Mammary epithelial cell (primary cell): ENCODE measurements at regions not wholly inside any gene's neighbourhood (a gene's known extent, or its start where the extent isn't known, plus 50 kb on each side); places are given as distances from the start of the nearest gene placed in this dataset.

Experiments used
- EZH2 ChIP-seq: IDR thresholded peaks from 2 replicates; pipeline ENCODE4 v1.6.1; 2012; ENCODE audit warnings: low read length, inconsistent platforms, borderline replicate concordance
- TF ChIP-seq, protein P1 (sequence below), 2 donors: IDR thresholded peaks in 1 of 2; conservative IDR thresholded peaks in 1 of 2; 2 replicates each; pipeline ENCODE4 v1.5.1; 2011 to 2012; ENCODE audit warnings: inconsistent platforms in 2 of 2, low read length in 2 of 2, mild to moderate bottlenecking in 2 of 2, control low read depth in 1 of 2, low read depth in 1 of 2; ENCODE audit not compliant: insufficient read depth in 1 of 2; ENCODE audit errors: extremely low read depth in 1 of 2

DNA sequence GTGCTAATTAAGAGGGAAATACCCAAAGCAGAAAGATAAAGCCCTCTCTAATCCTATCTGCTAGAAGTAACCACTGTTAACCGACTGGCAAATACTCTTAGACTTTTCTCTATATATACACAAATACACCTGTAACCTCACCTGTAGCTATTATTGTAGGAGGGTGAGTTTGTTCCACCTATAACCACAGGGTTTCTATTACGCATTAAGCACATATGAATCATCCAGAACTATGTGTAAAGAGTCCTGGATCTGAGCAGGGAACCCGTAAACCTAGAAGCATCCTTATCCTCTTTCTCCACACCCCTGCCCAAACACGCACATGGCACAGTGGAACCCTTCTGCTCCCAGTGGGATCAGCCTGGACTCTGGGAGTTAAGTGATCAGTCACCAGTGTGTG, 172.8 kb upstream of the C2CD4B start:
- TF ChIP-seq, protein P1, sequence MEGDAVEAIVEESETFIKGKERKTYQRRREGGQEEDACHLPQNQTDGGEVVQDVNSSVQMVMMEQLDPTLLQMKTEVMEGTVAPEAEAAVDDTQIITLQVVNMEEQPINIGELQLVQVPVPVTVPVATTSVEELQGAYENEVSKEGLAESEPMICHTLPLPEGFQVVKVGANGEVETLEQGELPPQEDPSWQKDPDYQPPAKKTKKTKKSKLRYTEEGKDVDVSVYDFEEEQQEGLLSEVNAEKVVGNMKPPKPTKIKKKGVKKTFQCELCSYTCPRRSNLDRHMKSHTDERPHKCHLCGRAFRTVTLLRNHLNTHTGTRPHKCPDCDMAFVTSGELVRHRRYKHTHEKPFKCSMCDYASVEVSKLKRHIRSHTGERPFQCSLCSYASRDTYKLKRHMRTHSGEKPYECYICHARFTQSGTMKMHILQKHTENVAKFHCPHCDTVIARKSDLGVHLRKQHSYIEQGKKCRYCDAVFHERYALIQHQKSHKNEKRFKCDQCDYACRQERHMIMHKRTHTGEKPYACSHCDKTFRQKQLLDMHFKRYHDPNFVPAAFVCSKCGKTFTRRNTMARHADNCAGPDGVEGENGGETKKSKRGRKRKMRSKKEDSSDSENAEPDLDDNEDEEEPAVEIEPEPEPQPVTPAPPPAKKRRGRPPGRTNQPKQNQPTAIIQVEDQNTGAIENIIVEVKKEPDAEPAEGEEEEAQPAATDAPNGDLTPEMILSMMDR (conservative IDR thresholded peaks at IDR 0.05 in 1 of 2, IDR thresholded peaks at IDR 0.05 in 1 of 2; ENCODE audit: extremely low read depth in 1 of 2, insufficient read depth in 1 of 2, low read depth in 1 of 2, low read length in 2 of 2): no peak
- TF ChIP-seq EZH2: no peak
